GM18873 (cell line): ENCODE measurements at regions not wholly inside any gene's neighbourhood (a gene's known extent, or its start where the extent isn't known, plus 50 kb on each side); places are given as distances from the start of the nearest gene placed in this dataset.

Source experiments
- ATAC-seq: cut with Tn5 transposase; IDR thresholded peaks from one replicate; pipeline ENCODE4 v1.9.1; 2021; ENCODE audit warnings: mild to moderate bottlenecking, moderate library complexity, moderate number of reproducible peaks; ENCODE audit not compliant: unreplicated experiment, low FRiP score

GRCh38 chr4:56286763-56287162, 100.5 kb downstream of the AASDH start:
- no peak for ATAC-seq

- ATAC-seq, result no peak
Observed at GRCh38 chr4:56283375-56283774, 103.9 kb downstream of the AASDH start.

GRCh38 chr4:56282004-56282403, 105.3 kb downstream of the AASDH start:
- no peak for ATAC-seq

- ATAC-seq, result no peak
Observed at GRCh38 chr4:56276547-56276946, 110.7 kb downstream of the AASDH start.

GRCh38 chr4:56273391-56273790, 113.9 kb downstream of the AASDH start:
- no peak for ATAC-seq

- no peak for ATAC-seq
Observed at GRCh38 chr4:56272927-56273326, 114.4 kb downstream of the AASDH start.

GRCh38 chr4:56272003-56272402, 115.3 kb downstream of the AASDH start:
- no peak for ATAC-seq

GRCh38 chr4:56271131-56271530, 116.2 kb downstream of the AASDH start:
- no peak for ATAC-seq

- no peak for ATAC-seq
Observed at GRCh38 chr4:56267558-56267957, 119.7 kb downstream of the AASDH start.

GRCh38 chr4:56264873-56265272, 122.4 kb downstream of the AASDH start:
- ATAC-seq, result no peak

- ATAC-seq, result peak; percentile 69
Observed at GRCh38 chr4:56261027-56261426, 126.3 kb downstream of the AASDH start.

GRCh38 chr4:56260320-56260719, 127.0 kb downstream of the AASDH start:
- no peak for ATAC-seq

GRCh38 chr4:56259655-56260054, 127.6 kb downstream of the AASDH start:
- no peak for ATAC-seq

- ATAC-seq, result no peak
Observed at GRCh38 chr4:56255820-56256219, 131.5 kb downstream of the AASDH start.

GRCh38 chr4:56253666-56254305, 133.5 kb downstream of the AASDH start:
- ATAC-seq, result no peak

- ATAC-seq, result no peak
Observed at GRCh38 chr4:56252561-56253152, 134.6 kb downstream of the AASDH start.

- no peak for ATAC-seq
Observed at GRCh38 chr4:56251556-56251955, 135.7 kb downstream of the AASDH start.

GRCh38 chr4:56250776-56251175, 136.5 kb downstream of the AASDH start:
- ATAC-seq, result no peak

- ATAC-seq, result no peak
Observed at GRCh38 chr4:56247646-56248045, 139.6 kb downstream of the AASDH start.

- ATAC-seq, result no peak
Observed at GRCh38 chr4:56246233-56246610, 141.1 kb downstream of the AASDH start.

- no peak for ATAC-seq
Observed at GRCh38 chr4:56245547-56246232, 141.6 kb downstream of the AASDH start.

- ATAC-seq, result no peak
Observed at GRCh38 chr4:56244681-56245080, 142.6 kb downstream of the AASDH start.
